HUES6 (cell line): ENCODE measurements at regions not wholly inside any gene's neighbourhood (a gene's known extent, or its start where the extent isn't known, plus 50 kb on each side); places are given as distances from the start of the nearest gene placed in this dataset.
"Not testable (repeated sequence)": the region's sequence is repeated elsewhere in the genome, so short reads cannot be mapped to it uniquely, and the experiment has no call there.

ENCODE experiments used
- H3K27ac ChIP-seq: 2 replicates; pipeline ENCODE4 v1.7.0; 2013; ENCODE audit warnings: low read depth, mild to moderate bottlenecking, low read length, inconsistent platforms
- H3K27me3 ChIP-seq: 2 replicates; pipeline ENCODE4 v1.6.1; 2013; ENCODE audit warnings: low read length; ENCODE audit not compliant: control insufficient read depth, insufficient read depth
- H3K36me3 ChIP-seq: 2 replicates; pipeline ENCODE4 v1.6.1; 2013; ENCODE audit warnings: low read length; ENCODE audit not compliant: control insufficient read depth, insufficient read depth
- H3K4me1 ChIP-seq: 2 replicates; pipeline ENCODE4 v1.6.1; 2013; ENCODE audit warnings: low read length; ENCODE audit not compliant: control insufficient read depth, insufficient read depth
- H3K4me3 ChIP-seq: 2 replicates; pipeline ENCODE4 v1.5.1; 2013; ENCODE audit warnings: low read depth, low read length
- H3K9ac ChIP-seq: one replicate; pipeline ENCODE4 v1.6.1; 2013; ENCODE audit warnings: mild to moderate bottlenecking, low read length
- H3K9me3 ChIP-seq: 2 replicates; pipeline ENCODE4 v1.6.1; 2013; ENCODE audit warnings: low read depth, low read length; ENCODE audit not compliant: control insufficient read depth, insufficient read depth

GRCh38 chr5:127133071-127133470 is 59.8 kb upstream of the C5orf63 start:
- Histone ChIP-seq H3K27ac (no peak overlapping the region), H3K36me3 (no peaks in the 10 kb centered on the region), H3K9ac (no peak overlapping the region), H3K4me1 (no peaks in the 10 kb centered on the region), H3K9me3 (no peaks in the 10 kb centered on the region), H3K27me3 (no peaks in the 10 kb centered on the region), H3K4me3 (no peak overlapping the region)

- H3K27me3 ChIP-seq, result no peaks in the 10 kb centered on the region
Observed at GRCh38 chr5:127136908-127137307, 63.6 kb upstream of the C5orf63 start.

GRCh38 chr5:127143722-127144121 is 70.4 kb upstream of the C5orf63 start:
- H3K4me3 ChIP-seq, result no peak overlapping the region
- H3K9ac ChIP-seq, result no peak overlapping the region
- H3K36me3 ChIP-seq, result no peaks in the 10 kb centered on the region
- no peak overlapping the region for H3K27ac ChIP-seq
- no peaks in the 10 kb centered on the region for H3K27me3 ChIP-seq
- H3K9me3 ChIP-seq, result no peaks in the 10 kb centered on the region
- no peaks in the 10 kb centered on the region for H3K4me1 ChIP-seq

More at GRCh38 chr5:127136908-127137307, 63.6 kb upstream of the C5orf63 start:
- no peaks in the 10 kb centered on the region for H3K4me1 ChIP-seq
- no peak overlapping the region for H3K4me3 ChIP-seq
- no peaks in the 10 kb centered on the region for H3K36me3 ChIP-seq
- no peak overlapping the region for H3K27ac ChIP-seq
- H3K9me3 ChIP-seq, result no peaks in the 10 kb centered on the region
- no peak overlapping the region for H3K9ac ChIP-seq

GRCh38 chr5:127153031-127153430 is 79.7 kb upstream of the C5orf63 start:
- H3K4me1 ChIP-seq, result no peaks in the 10 kb centered on the region
- H3K9ac ChIP-seq, result no peak overlapping the region
- H3K9me3 ChIP-seq, result peaks cover 7% of the 10 kb centered on the region; the same call in 1 of the 2 replicates
- H3K36me3 ChIP-seq, result no peaks in the 10 kb centered on the region
- H3K27ac ChIP-seq, result no peak overlapping the region
- no peaks in the 10 kb centered on the region for H3K27me3 ChIP-seq
- H3K4me3 ChIP-seq, result no peak overlapping the region

GRCh38 chr5:127153521-127153920 is 80.2 kb upstream of the C5orf63 start:
- Histone ChIP-seq H3K27me3 (no peaks in the 10 kb centered on the region), H3K4me3 (no peak overlapping the region), H3K9ac (no peak overlapping the region), H3K4me1 (no peaks in the 10 kb centered on the region), H3K27ac (no peak overlapping the region), H3K36me3 (no peaks in the 10 kb centered on the region), H3K9me3 (peaks cover 9% of the 10 kb centered on the region; the same call in 1 of the 2 replicates)

GRCh38 chr5:127163750-127164149 is 90.4 kb upstream of the C5orf63 start:
- no peaks in the 10 kb centered on the region for H3K9me3 ChIP-seq
- no peaks in the 10 kb centered on the region for H3K27me3 ChIP-seq
- H3K36me3 ChIP-seq, result no peaks in the 10 kb centered on the region
- no peak overlapping the region for H3K27ac ChIP-seq
- no peak overlapping the region for H3K9ac ChIP-seq
- no peaks in the 10 kb centered on the region for H3K4me1 ChIP-seq
- no peak overlapping the region for H3K4me3 ChIP-seq

- H3K27me3 ChIP-seq, result no peaks in the 10 kb centered on the region
- H3K4me3 ChIP-seq, result no peak overlapping the region
- H3K9ac ChIP-seq, result no peak overlapping the region
- no peaks in the 10 kb centered on the region for H3K4me1 ChIP-seq
- H3K27ac ChIP-seq, result no peak overlapping the region
- peaks cover 8% of the 10 kb centered on the region; the same call in 1 of the 2 replicates for H3K9me3 ChIP-seq
- H3K36me3 ChIP-seq, result no peaks in the 10 kb centered on the region
Observed at GRCh38 chr5:127170918-127171600, 97.8 kb upstream of the C5orf63 start.

- Histone ChIP-seq H3K4me3 (no peak overlapping the region), H3K27me3 (no peaks in the 10 kb centered on the region), H3K4me1 (no peaks in the 10 kb centered on the region), H3K36me3 (no peaks in the 10 kb centered on the region), H3K27ac (no peak overlapping the region), H3K9me3 (peaks cover 8% of the 10 kb centered on the region; the same call in 1 of the 2 replicates), H3K9ac (no peak overlapping the region)
Observed at GRCh38 chr5:127176769-127177168, 103.5 kb upstream of the C5orf63 start.

- H3K4me3 ChIP-seq, H3K4me1 ChIP-seq, H3K36me3 ChIP-seq, H3K9ac ChIP-seq, H3K27me3 ChIP-seq, H3K9me3 ChIP-seq, H3K27ac ChIP-seq: not testable (repeated sequence)
Observed at GRCh38 chr5:127182631-127183030, 108.0 kb upstream of the MEGF10 start.

GRCh38 chr5:127183332-127183731 is 107.3 kb upstream of the MEGF10 start:
- no peak overlapping the region for H3K4me3 ChIP-seq
- H3K36me3 ChIP-seq, result no peaks in the 10 kb centered on the region
- H3K4me1 ChIP-seq, result no peaks in the 10 kb centered on the region
- H3K27ac ChIP-seq, result no peak overlapping the region
- no peak overlapping the region for H3K9ac ChIP-seq
- no peaks in the 10 kb centered on the region; the same call in 1 of the 2 replicates for H3K9me3 ChIP-seq
- no peaks in the 10 kb centered on the region for H3K27me3 ChIP-seq

GRCh38 chr5:127184851-127185250 is 105.7 kb upstream of the MEGF10 start:
- Histone ChIP-seq H3K27me3 (no peaks in the 10 kb centered on the region), H3K4me3 (no peak overlapping the region), H3K9ac (no peak overlapping the region), H3K27ac (no peak overlapping the region), H3K4me1 (no peaks in the 10 kb centered on the region), H3K36me3 (no peaks in the 10 kb centered on the region), H3K9me3 (no peaks in the 10 kb centered on the region; the same call in 1 of the 2 replicates)
